ENCODE measurements at regions not wholly inside any gene's neighbourhood (a gene's known extent, or its start where the extent isn't known, plus 50 kb on each side); places are given as distances from the start of the nearest gene placed in this dataset.
"Not testable (repeated sequence)": the region's sequence is repeated elsewhere in the genome, so short reads cannot be mapped to it uniquely, and the experiment has no call there.

DNA sequence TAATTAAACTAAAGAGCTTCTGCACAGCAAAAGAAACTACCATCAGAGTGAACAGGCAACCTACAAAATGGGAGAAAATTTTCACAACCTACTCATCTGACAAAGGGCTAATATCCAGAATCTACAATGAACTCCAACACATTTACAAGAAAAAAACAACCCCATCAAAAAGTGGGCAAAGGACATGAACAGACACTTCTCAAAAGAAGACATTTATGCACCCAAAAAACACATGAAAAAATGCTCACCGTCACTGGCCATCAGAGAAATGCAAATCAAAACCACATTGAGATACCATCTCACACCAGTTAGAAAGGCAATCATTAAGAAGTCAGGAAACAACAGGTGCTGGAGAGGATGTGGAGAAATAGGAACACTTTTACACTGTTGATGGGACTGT is 247.6 kb downstream of the FZD1 start:
- TF ChIP-seq POLR2A (IDR thresholded peaks at IDR 0.05) = not testable (repeated sequence)
- TF ChIP-seq, protein P1, sequence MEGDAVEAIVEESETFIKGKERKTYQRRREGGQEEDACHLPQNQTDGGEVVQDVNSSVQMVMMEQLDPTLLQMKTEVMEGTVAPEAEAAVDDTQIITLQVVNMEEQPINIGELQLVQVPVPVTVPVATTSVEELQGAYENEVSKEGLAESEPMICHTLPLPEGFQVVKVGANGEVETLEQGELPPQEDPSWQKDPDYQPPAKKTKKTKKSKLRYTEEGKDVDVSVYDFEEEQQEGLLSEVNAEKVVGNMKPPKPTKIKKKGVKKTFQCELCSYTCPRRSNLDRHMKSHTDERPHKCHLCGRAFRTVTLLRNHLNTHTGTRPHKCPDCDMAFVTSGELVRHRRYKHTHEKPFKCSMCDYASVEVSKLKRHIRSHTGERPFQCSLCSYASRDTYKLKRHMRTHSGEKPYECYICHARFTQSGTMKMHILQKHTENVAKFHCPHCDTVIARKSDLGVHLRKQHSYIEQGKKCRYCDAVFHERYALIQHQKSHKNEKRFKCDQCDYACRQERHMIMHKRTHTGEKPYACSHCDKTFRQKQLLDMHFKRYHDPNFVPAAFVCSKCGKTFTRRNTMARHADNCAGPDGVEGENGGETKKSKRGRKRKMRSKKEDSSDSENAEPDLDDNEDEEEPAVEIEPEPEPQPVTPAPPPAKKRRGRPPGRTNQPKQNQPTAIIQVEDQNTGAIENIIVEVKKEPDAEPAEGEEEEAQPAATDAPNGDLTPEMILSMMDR (IDR thresholded peaks at IDR 0.05) = not testable (repeated sequence)
